ENCODE measurements at regions not wholly inside any gene's neighbourhood (a gene's known extent, or its start where the extent isn't known, plus 50 kb on each side); places are given as distances from the start of the nearest gene placed in this dataset.

GRCh38 chr4:126939401-126939800, 693.4 kb upstream of the INTU start:
- TF ChIP-seq CTCF (IDR thresholded peaks at IDR 0.05) = no peak
- TF ChIP-seq, protein P1, sequence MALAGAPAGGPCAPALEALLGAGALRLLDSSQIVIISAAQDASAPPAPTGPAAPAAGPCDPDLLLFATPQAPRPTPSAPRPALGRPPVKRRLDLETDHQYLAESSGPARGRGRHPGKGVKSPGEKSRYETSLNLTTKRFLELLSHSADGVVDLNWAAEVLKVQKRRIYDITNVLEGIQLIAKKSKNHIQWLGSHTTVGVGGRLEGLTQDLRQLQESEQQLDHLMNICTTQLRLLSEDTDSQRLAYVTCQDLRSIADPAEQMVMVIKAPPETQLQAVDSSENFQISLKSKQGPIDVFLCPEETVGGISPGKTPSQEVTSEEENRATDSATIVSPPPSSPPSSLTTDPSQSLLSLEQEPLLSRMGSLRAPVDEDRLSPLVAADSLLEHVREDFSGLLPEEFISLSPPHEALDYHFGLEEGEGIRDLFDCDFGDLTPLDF (CRISPR knock-in tag; IDR thresholded peaks at IDR 0.05) = no peak
- TF ChIP-seq KAT7 (CRISPR knock-in tag; IDR thresholded peaks at IDR 0.05; ENCODE audit: borderline replicate concordance) = no peak
- no peak for TF ChIP-seq NFE2L1 (CRISPR knock-in tag; IDR thresholded peaks at IDR 0.05)
- TF ChIP-seq, protein P2, sequence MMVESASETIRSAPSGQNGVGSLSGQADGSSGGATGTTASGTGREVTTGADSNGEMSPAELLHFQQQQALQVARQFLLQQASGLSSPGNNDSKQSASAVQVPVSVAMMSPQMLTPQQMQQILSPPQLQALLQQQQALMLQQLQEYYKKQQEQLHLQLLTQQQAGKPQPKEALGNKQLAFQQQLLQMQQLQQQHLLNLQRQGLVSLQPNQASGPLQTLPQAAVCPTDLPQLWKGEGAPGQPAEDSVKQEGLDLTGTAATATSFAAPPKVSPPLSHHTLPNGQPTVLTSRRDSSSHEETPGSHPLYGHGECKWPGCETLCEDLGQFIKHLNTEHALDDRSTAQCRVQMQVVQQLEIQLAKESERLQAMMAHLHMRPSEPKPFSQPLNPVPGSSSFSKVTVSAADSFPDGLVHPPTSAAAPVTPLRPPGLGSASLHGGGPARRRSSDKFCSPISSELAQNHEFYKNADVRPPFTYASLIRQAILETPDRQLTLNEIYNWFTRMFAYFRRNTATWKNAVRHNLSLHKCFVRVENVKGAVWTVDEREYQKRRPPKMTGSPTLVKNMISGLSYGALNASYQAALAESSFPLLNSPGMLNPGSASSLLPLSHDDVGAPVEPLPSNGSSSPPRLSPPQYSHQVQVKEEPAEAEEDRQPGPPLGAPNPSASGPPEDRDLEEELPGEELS (CRISPR knock-in tag; IDR thresholded peaks at IDR 0.05) = no peak
- TF ChIP-seq USF1 (CRISPR knock-in tag; IDR thresholded peaks at IDR 0.05) = no peak
- TF ChIP-seq, protein P3, sequence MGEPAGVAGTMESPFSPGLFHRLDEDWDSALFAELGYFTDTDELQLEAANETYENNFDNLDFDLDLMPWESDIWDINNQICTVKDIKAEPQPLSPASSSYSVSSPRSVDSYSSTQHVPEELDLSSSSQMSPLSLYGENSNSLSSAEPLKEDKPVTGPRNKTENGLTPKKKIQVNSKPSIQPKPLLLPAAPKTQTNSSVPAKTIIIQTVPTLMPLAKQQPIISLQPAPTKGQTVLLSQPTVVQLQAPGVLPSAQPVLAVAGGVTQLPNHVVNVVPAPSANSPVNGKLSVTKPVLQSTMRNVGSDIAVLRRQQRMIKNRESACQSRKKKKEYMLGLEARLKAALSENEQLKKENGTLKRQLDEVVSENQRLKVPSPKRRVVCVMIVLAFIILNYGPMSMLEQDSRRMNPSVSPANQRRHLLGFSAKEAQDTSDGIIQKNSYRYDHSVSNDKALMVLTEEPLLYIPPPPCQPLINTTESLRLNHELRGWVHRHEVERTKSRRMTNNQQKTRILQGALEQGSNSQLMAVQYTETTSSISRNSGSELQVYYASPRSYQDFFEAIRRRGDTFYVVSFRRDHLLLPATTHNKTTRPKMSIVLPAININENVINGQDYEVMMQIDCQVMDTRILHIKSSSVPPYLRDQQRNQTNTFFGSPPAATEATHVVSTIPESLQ (CRISPR knock-in tag; IDR thresholded peaks at IDR 0.05) = no peak
